ENCODE measurements at regions not wholly inside any gene's neighbourhood (a gene's known extent, or its start where the extent isn't known, plus 50 kb on each side); places are given as distances from the start of the nearest gene placed in this dataset.

DNA sequence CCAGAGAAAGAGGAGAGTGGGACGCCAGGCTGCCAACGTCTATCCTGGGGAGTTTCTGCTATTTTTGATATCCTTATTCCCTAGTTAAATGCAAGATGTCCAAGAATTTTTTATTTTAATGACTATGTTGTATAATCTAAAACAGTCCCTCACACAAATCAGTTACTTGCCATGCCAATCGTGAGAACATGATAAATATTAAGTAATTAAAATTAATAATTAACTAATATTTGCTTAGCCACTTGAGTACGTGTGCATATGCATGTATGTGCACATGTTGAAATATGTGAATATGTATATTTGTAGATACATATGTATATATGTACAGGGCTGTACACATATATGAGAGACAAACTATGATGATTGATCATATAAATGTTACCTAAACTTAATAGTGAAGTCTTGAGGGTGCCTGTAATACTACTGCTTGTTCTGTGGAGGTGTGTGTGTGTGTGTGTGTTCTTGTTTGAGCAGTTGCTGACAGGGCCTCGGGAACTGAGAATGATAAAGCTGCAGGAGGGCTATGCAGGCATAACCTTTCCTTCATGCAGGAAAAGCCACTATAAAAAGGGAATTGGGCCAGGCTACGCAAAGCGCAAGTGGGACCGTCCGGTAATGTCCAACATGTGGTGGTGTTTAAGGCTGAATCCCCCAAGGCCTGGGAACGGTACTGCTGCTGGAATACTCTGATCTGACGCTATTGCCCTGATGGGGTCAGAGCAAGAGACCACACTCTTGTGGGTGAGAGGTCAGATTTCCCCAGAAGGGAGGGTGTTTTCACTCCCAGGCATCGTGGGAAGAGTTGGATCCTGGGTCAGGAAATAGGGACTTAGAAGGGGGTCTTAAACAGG lies 148.3 kb upstream of the TBX18 start:
- Histone ChIP-seq H3K9me2 (ENCODE audit: low read depth, low read length) (no peaks in the 10 kb centered on the region), H3K27ac (ENCODE audit: low read depth, low read length, poor library complexity, severe bottlenecking) (no peak overlapping the region), H3K4me1 (ENCODE audit: insufficient read depth, low read length, severe bottlenecking) (no peaks in the 10 kb centered on the region), H3K36me3 (ENCODE audit: insufficient read depth, low read length) (no peaks in the 10 kb centered on the region), H2AFZ (ENCODE audit: low read length) (no peak overlapping the region), H4K20me1 (ENCODE audit: insufficient read depth, low read length) (no peaks in the 10 kb centered on the region), H3F3A (ENCODE audit: insufficient read depth, low read length) (no peaks in the 10 kb centered on the region), H3K9me3 (ENCODE audit: low read length) (no peaks in the 10 kb centered on the region), H3K27me3 (ENCODE audit: insufficient read depth, low read length) (no peaks in the 10 kb centered on the region), H3K79me2 (ENCODE audit: insufficient read depth, low read length) (no peaks in the 10 kb centered on the region), H3K4me2 (ENCODE audit: low read length) (no peak overlapping the region), H3K4me3 (ENCODE audit: low read depth, low read length, poor library complexity, severe bottlenecking) (no peak overlapping the region), H3K9ac (ENCODE audit: low read length) (no peak overlapping the region)
- TF ChIP-seq EZH2 (IDR thresholded peaks at IDR 0.05; ENCODE audit: borderline replicate concordance, low read length) (no peak), CTCF (IDR thresholded peaks at IDR 0.05; ENCODE audit: low read length) (no peak)

GRCh38 chr6:84910906-84911607 lies 146.7 kb upstream of the TBX18 start:
- Histone ChIP-seq H3K9ac (ENCODE audit: low read length) (no peak overlapping the region), H4K20me1 (ENCODE audit: insufficient read depth, low read length) (no peaks in the 10 kb centered on the region), H2AFZ (ENCODE audit: low read length) (no peak overlapping the region), H3K27me3 (ENCODE audit: insufficient read depth, low read length) (no peaks in the 10 kb centered on the region), H3K9me2 (ENCODE audit: low read depth, low read length) (no peaks in the 10 kb centered on the region), H3K79me2 (ENCODE audit: insufficient read depth, low read length) (no peaks in the 10 kb centered on the region), H3K27ac (ENCODE audit: low read depth, low read length, poor library complexity, severe bottlenecking) (no peak overlapping the region), H3F3A (ENCODE audit: insufficient read depth, low read length) (no peaks in the 10 kb centered on the region), H3K4me2 (ENCODE audit: low read length) (no peak overlapping the region), H3K4me3 (ENCODE audit: low read depth, low read length, poor library complexity, severe bottlenecking) (no peak overlapping the region), H3K36me3 (ENCODE audit: insufficient read depth, low read length) (no peaks in the 10 kb centered on the region), H3K9me3 (ENCODE audit: low read length) (no peaks in the 10 kb centered on the region), H3K4me1 (ENCODE audit: insufficient read depth, low read length, severe bottlenecking) (no peaks in the 10 kb centered on the region)
- TF ChIP-seq EZH2 (IDR thresholded peaks at IDR 0.05; ENCODE audit: borderline replicate concordance, low read length), result no peak
- no peak for TF ChIP-seq CTCF (IDR thresholded peaks at IDR 0.05; ENCODE audit: low read length)

DNA sequence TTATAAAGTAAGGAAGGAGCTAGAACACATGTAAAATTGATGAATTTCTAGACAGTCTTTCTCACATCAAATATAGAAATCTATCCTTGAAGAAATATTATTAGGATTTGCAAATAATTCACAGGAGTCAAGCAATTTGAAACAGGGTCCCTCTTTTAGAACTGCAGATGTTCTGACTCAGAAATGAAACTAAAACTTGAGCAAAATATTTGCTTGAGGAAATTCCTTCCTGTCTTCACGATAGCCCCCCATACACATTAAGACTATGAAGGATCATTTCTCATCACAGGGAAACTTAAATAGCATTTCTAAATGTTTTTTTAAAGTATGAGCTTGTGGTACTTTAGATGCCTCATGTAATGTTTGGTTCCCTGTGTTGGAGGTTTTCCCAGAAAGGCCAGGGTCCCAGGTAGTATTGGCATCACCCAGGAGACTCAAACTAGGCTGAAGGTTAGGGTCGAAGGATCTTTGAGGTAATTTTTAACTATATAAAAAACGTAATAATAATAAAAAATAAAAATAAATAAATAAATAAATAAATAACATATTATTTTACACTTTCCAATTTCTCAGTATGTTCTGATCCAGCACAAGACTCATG lies 144.0 kb upstream of the TBX18 start:
- TF ChIP-seq CTCF (IDR thresholded peaks at IDR 0.05; ENCODE audit: low read length), result no peak
- Histone ChIP-seq H3K4me1 (ENCODE audit: insufficient read depth, low read length, severe bottlenecking) (no peaks in the 10 kb centered on the region), H3K9me3 (ENCODE audit: low read length) (no peaks in the 10 kb centered on the region), H3K27me3 (ENCODE audit: insufficient read depth, low read length) (no peaks in the 10 kb centered on the region), H3F3A (ENCODE audit: insufficient read depth, low read length) (no peaks in the 10 kb centered on the region), H3K27ac (ENCODE audit: low read depth, low read length, poor library complexity, severe bottlenecking) (no peak overlapping the region), H3K9ac (ENCODE audit: low read length) (no peak overlapping the region), H3K79me2 (ENCODE audit: insufficient read depth, low read length) (no peaks in the 10 kb centered on the region), H3K9me2 (ENCODE audit: low read depth, low read length) (no peaks in the 10 kb centered on the region), H3K4me2 (ENCODE audit: low read length) (no peak overlapping the region), H2AFZ (ENCODE audit: low read length) (no peak overlapping the region), H3K4me3 (ENCODE audit: low read depth, low read length, poor library complexity, severe bottlenecking) (no peak overlapping the region), H4K20me1 (ENCODE audit: insufficient read depth, low read length) (no peaks in the 10 kb centered on the region), H3K36me3 (ENCODE audit: insufficient read depth, low read length) (no peaks in the 10 kb centered on the region)
